ENCODE measurements at regions not wholly inside any gene's neighbourhood (a gene's known extent, or its start where the extent isn't known, plus 50 kb on each side); places are given as distances from the start of the nearest gene placed in this dataset.

- no peaks in the 10 kb centered on the region for H3K79me2 ChIP-seq (ENCODE audit: control insufficient read depth, insufficient read depth, low read length)
- no peaks in the 10 kb centered on the region for H3K9me1 ChIP-seq (replicated peaks; ENCODE audit: control insufficient read depth, extremely low read depth, insufficient read depth, low read length)
- no peaks in the 10 kb centered on the region for H3K27me3 ChIP-seq (ENCODE audit: control insufficient read depth in 2 of 2, insufficient read depth in 2 of 2, low read length in 2 of 2)
- no peak overlapping the region for H2AFZ ChIP-seq (ENCODE audit: low read depth, low read length)
- BruUV-seq (replicated peaks), result no TSS peak
- intact Hi-C loops (cut with micrococcal nuclease) (no loop called here), dilution Hi-C loops (cut with MboI; ENCODE audit: extremely low pct_ligation_motif_present, low sequenced_read_pairs) (no loop called here)
- H3K4me2 ChIP-seq (ENCODE audit: insufficient read depth, low read length), result no peak overlapping the region
- no peak overlapping the region for H3K9ac ChIP-seq (replicated peaks; ENCODE audit: extremely low read depth, insufficient read depth, low read length)
- no peak overlapping the region for H3K27ac ChIP-seq (ENCODE audit: insufficient read depth, low read depth, low read length)
- ChIA-PET POLR2A (no interaction called here), CTCF (no interaction called here)
- H4K20me1 ChIP-seq (replicated peaks; ENCODE audit: control insufficient read depth, extremely low read depth, insufficient read depth, low read length), result no peaks in the 10 kb centered on the region
- FAIRE-seq (no peak), DNase-seq (ENCODE audit: low read depth, low spot score) (no peak)
- peaks cover 5% of the 10 kb centered on the region for H3K9me3 ChIP-seq (replicated peaks; ENCODE audit: control insufficient read depth, insufficient read depth, low read length)
- H3K4me3 ChIP-seq (replicated peaks in 1 of 3; ENCODE audit: insufficient read depth in 1 of 3, low read depth in 1 of 3, low read length in 3 of 3), result no peak overlapping the region
- no peak for TF ChIP-seq GATA2 (IDR thresholded peaks at IDR 0.05; ENCODE audit: insufficient read depth, insufficient read length, low read depth, low read length)
- TF ChIP-seq POLR2AphosphoS5 (IDR thresholded peaks at IDR 0.05; ENCODE audit: insufficient read depth, low read depth, low read length), result no peak
- TF ChIP-seq FOS (IDR thresholded peaks at IDR 0.05; ENCODE audit: borderline replicate concordance, insufficient read depth, low read length), result no peak
- no peak for TF ChIP-seq MYC (IDR thresholded peaks at IDR 0.05; ENCODE audit: low read depth, low read length)
- no peaks in the 10 kb centered on the region for H3K36me3 ChIP-seq (ENCODE audit: control insufficient read depth in 2 of 2, extremely low read depth in 1 of 2, insufficient read depth in 2 of 2, low read length in 2 of 2)
- H3K4me1 ChIP-seq (ENCODE audit: control insufficient read depth, extremely low read depth, insufficient read depth, low read length), result no peaks in the 10 kb centered on the region
Measured at GRCh38 chr20:12594410-12595088, 414.2 kb upstream of the SPTLC3 start.

GRCh38 chr20:12595841-12596240 is 412.9 kb upstream of the SPTLC3 start:
- Histone ChIP-seq H3K79me2 (ENCODE audit: control insufficient read depth, insufficient read depth, low read length) (no peaks in the 10 kb centered on the region), H3K27ac (ENCODE audit: insufficient read depth, low read depth, low read length) (no peak overlapping the region), H3K27me3 (ENCODE audit: control insufficient read depth in 2 of 2, insufficient read depth in 2 of 2, low read length in 2 of 2) (no peaks in the 10 kb centered on the region), H3K4me3 (replicated peaks in 1 of 3; ENCODE audit: insufficient read depth in 1 of 3, low read depth in 1 of 3, low read length in 3 of 3) (no peak overlapping the region), H3K9ac (replicated peaks; ENCODE audit: extremely low read depth, insufficient read depth, low read length) (no peak overlapping the region), H3K4me2 (ENCODE audit: insufficient read depth, low read length) (no peak overlapping the region), H2AFZ (ENCODE audit: low read depth, low read length) (no peak overlapping the region), H3K9me3 (replicated peaks; ENCODE audit: control insufficient read depth, insufficient read depth, low read length) (peaks cover 5% of the 10 kb centered on the region), H3K9me1 (replicated peaks; ENCODE audit: control insufficient read depth, extremely low read depth, insufficient read depth, low read length) (no peaks in the 10 kb centered on the region), H3K36me3 (ENCODE audit: control insufficient read depth in 2 of 2, extremely low read depth in 1 of 2, insufficient read depth in 2 of 2, low read length in 2 of 2) (no peaks in the 10 kb centered on the region), H3K4me1 (ENCODE audit: control insufficient read depth, extremely low read depth, insufficient read depth, low read length) (no peaks in the 10 kb centered on the region), H4K20me1 (replicated peaks; ENCODE audit: control insufficient read depth, extremely low read depth, insufficient read depth, low read length) (no peaks in the 10 kb centered on the region)
- TF ChIP-seq POLR2AphosphoS5 (IDR thresholded peaks at IDR 0.05; ENCODE audit: insufficient read depth, low read depth, low read length), result no peak
- TF ChIP-seq, protein P1, sequence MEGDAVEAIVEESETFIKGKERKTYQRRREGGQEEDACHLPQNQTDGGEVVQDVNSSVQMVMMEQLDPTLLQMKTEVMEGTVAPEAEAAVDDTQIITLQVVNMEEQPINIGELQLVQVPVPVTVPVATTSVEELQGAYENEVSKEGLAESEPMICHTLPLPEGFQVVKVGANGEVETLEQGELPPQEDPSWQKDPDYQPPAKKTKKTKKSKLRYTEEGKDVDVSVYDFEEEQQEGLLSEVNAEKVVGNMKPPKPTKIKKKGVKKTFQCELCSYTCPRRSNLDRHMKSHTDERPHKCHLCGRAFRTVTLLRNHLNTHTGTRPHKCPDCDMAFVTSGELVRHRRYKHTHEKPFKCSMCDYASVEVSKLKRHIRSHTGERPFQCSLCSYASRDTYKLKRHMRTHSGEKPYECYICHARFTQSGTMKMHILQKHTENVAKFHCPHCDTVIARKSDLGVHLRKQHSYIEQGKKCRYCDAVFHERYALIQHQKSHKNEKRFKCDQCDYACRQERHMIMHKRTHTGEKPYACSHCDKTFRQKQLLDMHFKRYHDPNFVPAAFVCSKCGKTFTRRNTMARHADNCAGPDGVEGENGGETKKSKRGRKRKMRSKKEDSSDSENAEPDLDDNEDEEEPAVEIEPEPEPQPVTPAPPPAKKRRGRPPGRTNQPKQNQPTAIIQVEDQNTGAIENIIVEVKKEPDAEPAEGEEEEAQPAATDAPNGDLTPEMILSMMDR (IDR thresholded peaks at IDR 0.05; ENCODE audit: extremely low read depth in 1 of 2, insufficient read depth in 1 of 2, low read depth in 1 of 2, low read length in 2 of 2), result no peak
- TF ChIP-seq POLR2A (IDR thresholded peaks at IDR 0.05; ENCODE audit: low read depth, low read length), result no peak
- TF ChIP-seq MAX (IDR thresholded peaks at IDR 0.05; ENCODE audit: insufficient read depth, insufficient read length), result no peak
- no peak for TF ChIP-seq MYC (IDR thresholded peaks at IDR 0.05; ENCODE audit: low read depth, low read length)
- no peak for TF ChIP-seq GATA2 (IDR thresholded peaks at IDR 0.05; ENCODE audit: insufficient read depth, insufficient read length, low read depth, low read length)
- TF ChIP-seq FOS (IDR thresholded peaks at IDR 0.05; ENCODE audit: borderline replicate concordance, insufficient read depth, low read length), result no peak
- no peak for TF ChIP-seq EZH2 (IDR thresholded peaks at IDR 0.05; ENCODE audit: borderline replicate concordance, low read depth, low read length, severe bottlenecking)
- no peak for TF ChIP-seq JUN (IDR thresholded peaks at IDR 0.05; ENCODE audit: borderline replicate concordance, insufficient read depth, insufficient read length, low read depth)
- dilution Hi-C loops (cut with MboI; ENCODE audit: extremely low pct_ligation_motif_present, low sequenced_read_pairs), result no loop called here
- DNase-seq (ENCODE audit: low read depth, low spot score), result no peak
- FAIRE-seq, result no peak
- ChIA-PET CTCF (no interaction called here), POLR2A (no interaction called here)
- intact Hi-C loops (cut with micrococcal nuclease), result no loop called here
- BruUV-seq (replicated peaks), result no TSS peak
